ENCODE measurements at regions not wholly inside any gene's neighbourhood (a gene's known extent, or its start where the extent isn't known, plus 50 kb on each side); places are given as distances from the start of the nearest gene placed in this dataset.

- H2BK20ac ChIP-seq (ENCODE audit: low read length) = no peak overlapping the region
- H2BK120ac ChIP-seq (replicated peaks; ENCODE audit: low read depth, low read length) = no peak overlapping the region
- no peaks in the 10 kb centered on the region for H3K36me3 ChIP-seq (ENCODE audit: control insufficient read depth in 2 of 4, insufficient read depth in 4 of 4, low read length in 3 of 4)
- no peak overlapping the region for H3K9ac ChIP-seq (replicated peaks in 1 of 4; ENCODE audit: extremely low read depth in 1 of 4, low read depth in 3 of 4, low read length in 3 of 4)
- ChIA-PET POLR2A (ENCODE audit: partially characterized antibody) (no interaction called here), CTCF (ENCODE audit: partially characterized antibody) (interaction anchor here (1.2 kb wide), 1 partner anchor 9 kb away, joined by 7 read pairs; no protein-coding TSS in a partner anchor)
- H3K27ac ChIP-seq (ENCODE audit: low read depth, low read length) = no peak overlapping the region
- H2AFZ ChIP-seq (ENCODE audit: low read length) = no peak overlapping the region
- H4K91ac ChIP-seq (replicated peaks; ENCODE audit: insufficient read length, low read length) = no peak overlapping the region
- H4K20me1 ChIP-seq (replicated peaks in 1 of 2; ENCODE audit: control insufficient read depth in 1 of 2, insufficient read depth in 2 of 2, low read length in 2 of 2) = no peaks in the 10 kb centered on the region
- FAIRE-seq = no peak
- H2AK5ac ChIP-seq (ENCODE audit: low read depth, low read length) = no peak overlapping the region
- H3K27me3 ChIP-seq (replicated peaks in 1 of 4; ENCODE audit: control insufficient read depth in 3 of 4, extremely low read depth in 1 of 4, insufficient read depth in 3 of 4, low read length in 3 of 4) = no peaks in the 10 kb centered on the region
- H3K4me1 ChIP-seq (replicated peaks in 1 of 4; ENCODE audit: control insufficient read depth in 3 of 4, insufficient read depth in 4 of 4, low read length in 3 of 4) = no peaks in the 10 kb centered on the region
- no peak overlapping the region for H3K14ac ChIP-seq (ENCODE audit: insufficient read length)
- no peak overlapping the region for H4K5ac ChIP-seq (ENCODE audit: insufficient read length, low read depth, low read length)
- no peaks in the 10 kb centered on the region for H3K9me3 ChIP-seq (ENCODE audit: insufficient read depth in 2 of 2, low read depth in 1 of 2, low read length in 1 of 2)
- H2BK5ac ChIP-seq (ENCODE audit: low read depth, low read length) = no peak overlapping the region
- no peak overlapping the region for H2BK12ac ChIP-seq (ENCODE audit: low read depth, low read length)
- H3K56ac ChIP-seq (replicated peaks; ENCODE audit: insufficient read length, low read depth, low read length) = no peak overlapping the region
- no peak overlapping the region for H3K4ac ChIP-seq (replicated peaks; ENCODE audit: insufficient read length, low read depth, low read length)
- H3K4me2 ChIP-seq (ENCODE audit: insufficient read depth in 1 of 2, low read depth in 2 of 2, low read length in 2 of 2) = no peak overlapping the region
- DNase-seq (ENCODE audit: low read depth in 1 of 2, low spot score in 2 of 2) = no peak
- WGBS, 2 experiments (ENCODE audit: extremely low coverage in 1 of 2, insufficient coverage in 1 of 2, insufficient read length in 1 of 2, insufficient replicate concordance in 2 of 2, low coverage in 1 of 2, low lambda C conversion rate in 2 of 2, missing lambda C conversion rate in 1 of 2) = 92% methylated on average over 7 of the region's 7 CpGs; no CpG with 5 or more reads in 1 of the 2 experiments
- H3K4me3 ChIP-seq (ENCODE audit: extremely low read depth in 1 of 4, insufficient read depth in 2 of 4, low read depth in 3 of 4, low read length in 4 of 4) = no peak overlapping the region
- no peaks in the 10 kb centered on the region for H3K79me2 ChIP-seq (ENCODE audit: control insufficient read depth in 1 of 2, insufficient read depth in 2 of 2, low read length in 2 of 2)
- no peaks in the 10 kb centered on the region for H3K23me2 ChIP-seq (ENCODE audit: low read depth, low read length)
- no peak overlapping the region for H3K18ac ChIP-seq (ENCODE audit: extremely low read depth, low read length)
- H3K79me1 ChIP-seq (ENCODE audit: low read depth, low read length) = no peaks in the 10 kb centered on the region
- no peak overlapping the region for H3K23ac ChIP-seq (ENCODE audit: insufficient read length)
- no peak overlapping the region for H4K8ac ChIP-seq (ENCODE audit: extremely low read depth, insufficient read depth, low read length)
- TF ChIP-seq CHD1 (IDR thresholded peaks at IDR 0.05; ENCODE audit: low read depth, low read length) (no peak), HDAC2 (IDR thresholded peaks at IDR 0.05; ENCODE audit: borderline replicate concordance in 1 of 2, low read depth in 2 of 2, low read length in 2 of 2) (no peak), RXRA (IDR thresholded peaks at IDR 0.05; ENCODE audit: insufficient read depth, low read depth, low read length) (no peak), POLR2A (IDR thresholded peaks at IDR 0.05; ENCODE audit: control extremely low read depth in 1 of 2, low read depth in 2 of 2, low read length in 2 of 2) (no peak), SP4 (IDR thresholded peaks at IDR 0.05; ENCODE audit: low read length) (no peak), YY1 (IDR thresholded peaks at IDR 0.05; ENCODE audit: low read depth, low read length) (no peak), TEAD4 (IDR thresholded peaks at IDR 0.05; ENCODE audit: low read depth, low read length) (no peak), SUZ12 (IDR thresholded peaks at IDR 0.05; ENCODE audit: low read length) (no peak)
- no peak overlapping the region for H2BK15ac ChIP-seq (ENCODE audit: low read length)
These were observed 1674.5 kb upstream of the SLC10A2 start for GRCh38 chr13:104740641-104741222.
